ENCODE measurements at regions not wholly inside any gene's neighbourhood (a gene's known extent, or its start where the extent isn't known, plus 50 kb on each side); places are given as distances from the start of the nearest gene placed in this dataset.

- no peak for DNase-seq
Measured at GRCh38 chr18:44079606-44080005, 601.1 kb upstream of the SETBP1 start.

GRCh38 chr18:44080054-44080453 is 600.6 kb upstream of the SETBP1 start:
- DNase-seq: no peak

- DNase-seq: no peak
Measured at GRCh38 chr18:44089732-44090131, 591.0 kb upstream of the SETBP1 start.

GRCh38 chr18:44090453-44090852 is 590.2 kb upstream of the SETBP1 start:
- no peak for DNase-seq

- no peak for DNase-seq
Measured at GRCh38 chr18:44093253-44093652, 587.4 kb upstream of the SETBP1 start.

- no peak for DNase-seq
Measured at GRCh38 chr18:44096016-44096415, 584.7 kb upstream of the SETBP1 start.

- no peak for DNase-seq
Measured at GRCh38 chr18:44098551-44099098, 582.1 kb upstream of the SETBP1 start.

GRCh38 chr18:44107187-44107586 is 573.5 kb upstream of the SETBP1 start:
- DNase-seq: no peak

GRCh38 chr18:44111337-44111736 is 569.4 kb upstream of the SETBP1 start:
- no peak for DNase-seq

- DNase-seq: no peak
Measured at GRCh38 chr18:44117821-44118220, 562.9 kb upstream of the SETBP1 start.

GRCh38 chr18:44119607-44120006 is 561.1 kb upstream of the SETBP1 start:
- DNase-seq: no peak

- no peak for DNase-seq
Measured at GRCh38 chr18:44123743-44124142, 556.9 kb upstream of the SETBP1 start.

GRCh38 chr18:44125446-44125845 is 555.2 kb upstream of the SETBP1 start:
- no peak for DNase-seq

- DNase-seq: no peak
Measured at GRCh38 chr18:44126598-44126997, 554.1 kb upstream of the SETBP1 start.

- DNase-seq: no peak
Measured at GRCh38 chr18:44128365-44128764, 552.3 kb upstream of the SETBP1 start.

GRCh38 chr18:44130376-44130942 is 550.2 kb upstream of the SETBP1 start:
- peak; percentile 22 for DNase-seq

- no peak for DNase-seq
Measured at GRCh38 chr18:44133483-44133882, 547.2 kb upstream of the SETBP1 start.

- DNase-seq: no peak
Measured at GRCh38 chr18:44134447-44134846, 546.2 kb upstream of the SETBP1 start.

- DNase-seq: no peak
Measured at GRCh38 chr18:44135741-44136140, 544.9 kb upstream of the SETBP1 start.

- DNase-seq: no peak
Measured at GRCh38 chr18:44136326-44136725, 544.4 kb upstream of the SETBP1 start.

- no peak for DNase-seq
Measured at GRCh38 chr18:44143072-44143471, 537.6 kb upstream of the SETBP1 start.

- no peak for DNase-seq
Measured at GRCh38 chr18:44149706-44150105, 531.0 kb upstream of the SETBP1 start.

GRCh38 chr18:44153981-44154380 is 526.7 kb upstream of the SETBP1 start:
- no peak for DNase-seq

GRCh38 chr18:44156126-44156525 is 524.6 kb upstream of the SETBP1 start:
- no peak for DNase-seq

GRCh38 chr18:44156776-44157335 is 523.8 kb upstream of the SETBP1 start:
- DNase-seq: no peak

Data from activated CD4-positive, alpha-beta T cell treated with anti-CD3 and anti-CD28 coated beads, Interleukin-10, Interleukin-2, amounts not matched to agents 100 ng/mL and 50 ng/mL, durations not matched to agents 16 hours and 8 hours (primary cell).